IPS-18a (cell line): ENCODE measurements at regions not wholly inside any gene's neighbourhood (a gene's known extent, or its start where the extent isn't known, plus 50 kb on each side); places are given as distances from the start of the nearest gene placed in this dataset.

Source experiments
- H3K27ac ChIP-seq: one replicate; pipeline ENCODE4 v1.5.1; 2013; ENCODE audit warnings: low read length
- H3K27me3 ChIP-seq: one replicate; pipeline ENCODE4 v1.6.1; 2013; ENCODE audit warnings: mild to moderate bottlenecking, low read length; ENCODE audit not compliant: control insufficient read depth, insufficient read depth
- H3K36me3 ChIP-seq: one replicate; pipeline ENCODE4 v1.6.1; 2013; ENCODE audit warnings: low read depth, low read length; ENCODE audit not compliant: control insufficient read depth
- H3K4me1 ChIP-seq: one replicate; pipeline ENCODE4 v1.6.1; 2013; ENCODE audit warnings: low read depth, low read length; ENCODE audit not compliant: control insufficient read depth
- H3K4me3 ChIP-seq: one replicate; pipeline ENCODE4 v1.5.1; 2013; ENCODE audit warnings: low read length
- H3K9ac ChIP-seq: one replicate; pipeline ENCODE4 v1.6.1; 2013; ENCODE audit warnings: mild to moderate bottlenecking, low read length, moderate library complexity
- H3K9me3 ChIP-seq: one replicate; pipeline ENCODE4 v1.6.1; 2013; ENCODE audit warnings: low read depth, low read length; ENCODE audit not compliant: control insufficient read depth

GRCh38 chr2:6418291-6418690 lies 447.4 kb downstream of the CMPK2 start:
- H3K9ac ChIP-seq = no peak overlapping the region

DNA sequence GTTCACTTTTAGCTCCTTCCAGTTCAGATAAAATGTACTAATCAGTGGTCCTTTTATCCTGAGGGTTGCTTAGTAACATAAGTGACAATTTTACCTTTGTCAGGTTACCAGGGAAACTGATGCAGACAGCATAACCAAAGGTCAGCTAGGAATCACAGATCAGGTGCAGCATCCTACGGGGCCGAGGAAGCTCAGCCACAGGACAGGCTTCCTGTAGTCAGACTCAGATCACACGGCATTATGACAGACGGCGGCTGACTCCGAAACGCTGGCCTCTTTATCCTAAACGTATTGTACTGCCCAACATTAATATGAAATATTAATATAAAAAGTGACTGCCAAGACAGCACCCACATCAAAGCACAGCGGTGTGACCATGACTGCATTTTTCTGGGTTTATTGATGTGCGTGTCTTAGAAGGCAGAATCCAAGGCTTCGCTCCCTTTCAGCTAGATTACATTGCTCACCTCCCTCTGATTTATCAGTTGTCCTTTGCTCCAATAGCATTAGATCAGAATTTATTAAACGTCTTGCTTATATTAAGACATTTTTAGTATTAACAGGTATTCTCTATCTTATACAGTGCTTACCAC lies 444.5 kb downstream of the CMPK2 start:
- Histone ChIP-seq H3K27me3 (no peaks in the 10 kb centered on the region), H3K36me3 (no peaks in the 10 kb centered on the region), H3K4me3 (no peak overlapping the region), H3K27ac (no peak overlapping the region), H3K9me3 (no peaks in the 10 kb centered on the region), H3K4me1 (peaks cover 3% of the 10 kb centered on the region), H3K9ac (no peak overlapping the region)

More at GRCh38 chr2:6418291-6418690, 447.4 kb downstream of the CMPK2 start:
- H3K4me3 ChIP-seq = no peak overlapping the region
- no peaks in the 10 kb centered on the region for H3K4me1 ChIP-seq
- H3K36me3 ChIP-seq = no peaks in the 10 kb centered on the region
- H3K9me3 ChIP-seq = no peaks in the 10 kb centered on the region
- H3K27ac ChIP-seq = no peak overlapping the region
- H3K27me3 ChIP-seq = no peaks in the 10 kb centered on the region

- no peak overlapping the region for H3K9ac ChIP-seq
- H3K4me3 ChIP-seq = no peak overlapping the region
- no peaks in the 10 kb centered on the region for H3K9me3 ChIP-seq
- H3K27me3 ChIP-seq = no peaks in the 10 kb centered on the region
- H3K27ac ChIP-seq = no peak overlapping the region
- H3K36me3 ChIP-seq = no peaks in the 10 kb centered on the region
- peaks cover 3% of the 10 kb centered on the region for H3K4me1 ChIP-seq
Observed at GRCh38 chr2:6421888-6422287, 443.8 kb downstream of the CMPK2 start.

DNA sequence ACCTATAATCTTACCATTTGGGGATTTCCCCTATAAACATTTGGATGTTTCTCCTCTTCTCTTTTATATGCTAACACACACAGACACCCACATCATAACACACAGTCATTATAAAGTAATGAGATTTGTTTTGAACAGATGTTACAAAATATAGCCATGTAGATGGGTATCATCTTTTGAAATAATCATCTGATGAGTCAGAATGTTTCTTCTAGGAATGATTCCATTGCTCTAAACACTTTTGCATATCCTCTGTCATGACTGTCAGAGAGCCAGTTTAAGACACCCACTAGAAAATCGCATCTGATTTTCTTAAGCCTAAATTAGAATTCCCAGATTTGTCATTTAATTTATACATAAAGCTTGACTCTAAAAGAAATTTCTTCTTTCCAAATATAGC lies 442.6 kb downstream of the CMPK2 start:
- no peak overlapping the region for H3K27ac ChIP-seq
- H3K4me1 ChIP-seq = peaks cover 3% of the 10 kb centered on the region
- H3K4me3 ChIP-seq = no peak overlapping the region
- H3K27me3 ChIP-seq = no peaks in the 10 kb centered on the region
- H3K9ac ChIP-seq = no peak overlapping the region
- H3K36me3 ChIP-seq = no peaks in the 10 kb centered on the region
- H3K9me3 ChIP-seq = no peaks in the 10 kb centered on the region

- H3K9ac ChIP-seq = no peak overlapping the region
- no peaks in the 10 kb centered on the region for H3K9me3 ChIP-seq
- H3K4me3 ChIP-seq = no peak overlapping the region
- no peak overlapping the region for H3K27ac ChIP-seq
- H3K27me3 ChIP-seq = no peaks in the 10 kb centered on the region
- peaks cover 3% of the 10 kb centered on the region for H3K4me1 ChIP-seq
- H3K36me3 ChIP-seq = no peaks in the 10 kb centered on the region
Observed at GRCh38 chr2:6423944-6424343, 441.8 kb downstream of the CMPK2 start.

- no peaks in the 10 kb centered on the region for H3K36me3 ChIP-seq
- peaks cover 3% of the 10 kb centered on the region for H3K4me1 ChIP-seq
- H3K27me3 ChIP-seq = no peaks in the 10 kb centered on the region
- H3K9ac ChIP-seq = no peak overlapping the region
- no peak overlapping the region for H3K27ac ChIP-seq
- H3K9me3 ChIP-seq = no peaks in the 10 kb centered on the region
- H3K4me3 ChIP-seq = no peak overlapping the region
Observed at GRCh38 chr2:6425032-6425431, 440.7 kb downstream of the CMPK2 start.

- H3K4me3 ChIP-seq = no peak overlapping the region
- no peak overlapping the region for H3K27ac ChIP-seq
- H3K4me1 ChIP-seq = no peaks in the 10 kb centered on the region
- no peak overlapping the region for H3K9ac ChIP-seq
- H3K9me3 ChIP-seq = no peaks in the 10 kb centered on the region
- H3K36me3 ChIP-seq = no peaks in the 10 kb centered on the region
- no peaks in the 10 kb centered on the region for H3K27me3 ChIP-seq
Observed at GRCh38 chr2:6429210-6429986, 436.3 kb downstream of the CMPK2 start.

GRCh38 chr2:6434438-6434837 lies 431.3 kb downstream of the CMPK2 start:
- Histone ChIP-seq H3K9ac (no peak overlapping the region), H3K27ac (no peak overlapping the region), H3K36me3 (no peaks in the 10 kb centered on the region), H3K27me3 (no peaks in the 10 kb centered on the region), H3K9me3 (no peaks in the 10 kb centered on the region), H3K4me1 (no peaks in the 10 kb centered on the region), H3K4me3 (no peak overlapping the region)

DNA sequence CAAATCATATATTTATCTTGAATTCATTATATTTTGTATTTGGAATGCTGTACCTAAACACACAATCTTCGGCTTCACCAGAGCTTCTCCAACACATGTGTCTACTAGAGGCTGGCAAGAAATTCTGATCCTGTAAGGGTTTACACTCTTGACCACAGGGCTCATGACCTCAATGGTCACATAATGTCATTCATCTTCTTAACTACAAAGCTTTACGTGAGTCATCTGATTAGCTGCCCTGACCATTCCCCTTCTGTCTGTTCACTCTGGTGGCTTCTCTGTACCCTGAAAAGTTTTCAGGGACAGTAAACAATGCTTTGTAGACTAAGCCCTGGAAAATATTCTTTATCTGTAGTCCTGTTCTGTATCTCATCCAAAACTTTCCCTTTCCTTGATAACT lies 423.9 kb downstream of the CMPK2 start:
- no peak overlapping the region for H3K4me3 ChIP-seq
- no peaks in the 10 kb centered on the region for H3K36me3 ChIP-seq
- H3K4me1 ChIP-seq = no peaks in the 10 kb centered on the region
- no peak overlapping the region for H3K9ac ChIP-seq
- no peaks in the 10 kb centered on the region for H3K9me3 ChIP-seq
- no peak overlapping the region for H3K27ac ChIP-seq
- no peaks in the 10 kb centered on the region for H3K27me3 ChIP-seq

DNA sequence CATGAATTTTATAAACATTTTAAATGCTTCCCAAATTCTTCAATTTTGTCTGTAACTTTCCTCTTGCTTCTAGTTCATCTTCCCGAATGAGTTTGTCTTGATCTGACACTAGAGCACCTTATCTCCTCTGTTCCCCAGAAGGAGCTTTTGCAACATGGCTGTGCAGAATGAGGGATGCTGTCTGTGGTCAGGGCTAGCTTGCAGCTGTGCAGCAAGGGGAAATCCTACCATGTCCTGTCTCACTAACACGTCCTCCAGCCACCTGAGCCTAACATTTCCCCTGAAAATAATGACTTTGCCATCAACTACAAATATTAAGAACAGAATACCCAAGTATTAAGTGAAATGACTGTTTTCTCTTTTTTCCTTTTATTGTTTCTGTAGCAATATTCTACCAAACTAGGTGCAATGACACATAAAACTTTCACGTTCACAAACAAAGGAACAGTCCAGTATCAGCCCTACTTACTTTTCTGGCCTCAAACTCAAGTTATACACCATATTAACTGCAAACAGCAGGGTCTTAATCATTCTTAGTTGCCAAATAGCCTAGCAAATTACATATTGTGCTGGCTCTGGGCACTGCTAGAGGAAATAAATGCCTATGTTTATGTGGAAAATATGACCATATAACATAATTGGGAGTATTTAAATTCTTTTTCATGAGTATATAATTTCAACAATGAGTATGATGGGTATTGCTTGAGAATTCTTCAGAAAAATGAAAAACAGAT lies 423.3 kb downstream of the CMPK2 start:
- Histone ChIP-seq H3K4me1 (no peaks in the 10 kb centered on the region), H3K9ac (no peak overlapping the region), H3K4me3 (no peak overlapping the region), H3K9me3 (no peaks in the 10 kb centered on the region), H3K27ac (no peak overlapping the region), H3K27me3 (no peaks in the 10 kb centered on the region), H3K36me3 (no peaks in the 10 kb centered on the region)

- Histone ChIP-seq H3K36me3 (no peaks in the 10 kb centered on the region), H3K9me3 (no peaks in the 10 kb centered on the region), H3K4me1 (no peaks in the 10 kb centered on the region), H3K9ac (no peak overlapping the region), H3K27ac (no peak overlapping the region), H3K4me3 (no peak overlapping the region), H3K27me3 (no peaks in the 10 kb centered on the region)
Observed at GRCh38 chr2:6443061-6443823, 422.5 kb downstream of the CMPK2 start.
